ENCODE measurements at regions not wholly inside any gene's neighbourhood (a gene's known extent, or its start where the extent isn't known, plus 50 kb on each side); places are given as distances from the start of the nearest gene placed in this dataset.
"Not testable (repeated sequence)": the region's sequence is repeated elsewhere in the genome, so short reads cannot be mapped to it uniquely, and the experiment has no call there.

- DNase-seq, result no peak
Observed at GRCh38 chr5:71907001-71907588, 188.0 kb downstream of the CARTPT start.

- no peak for DNase-seq
Observed at GRCh38 chr5:71907608-71908145, 188.6 kb downstream of the CARTPT start.

GRCh38 chr5:71910741-71911140 is 191.7 kb downstream of the CARTPT start:
- no peak for DNase-seq

- DNase-seq, result no peak
Observed at GRCh38 chr5:71912021-71912420, 192.9 kb downstream of the CARTPT start.

- no peak for DNase-seq
Observed at GRCh38 chr5:71914281-71914680, 193.0 kb upstream of the MAP1B start.

GRCh38 chr5:71922584-71923106 is 184.6 kb upstream of the MAP1B start:
- no peak for DNase-seq

GRCh38 chr5:71923755-71924154 is 183.5 kb upstream of the MAP1B start:
- DNase-seq, result no peak

- DNase-seq, result no peak
Observed at GRCh38 chr5:71924325-71924724, 182.9 kb upstream of the MAP1B start.

GRCh38 chr5:71924980-71925379 is 182.3 kb upstream of the MAP1B start:
- no peak for DNase-seq

- no peak for DNase-seq
Observed at GRCh38 chr5:71925608-71926091, 181.6 kb upstream of the MAP1B start.

GRCh38 chr5:71929003-71929402 is 178.3 kb upstream of the MAP1B start:
- no peak for DNase-seq

GRCh38 chr5:71930554-71930953 is 176.7 kb upstream of the MAP1B start:
- DNase-seq, result not testable (repeated sequence)

- no peak for DNase-seq
Observed at GRCh38 chr5:71932131-71932654, 175.1 kb upstream of the MAP1B start.

- DNase-seq, result peak; percentile 13
Observed at GRCh38 chr5:71932655-71933338, 174.5 kb upstream of the MAP1B start.

GRCh38 chr5:71934322-71934721 is 173.0 kb upstream of the MAP1B start:
- no peak for DNase-seq

GRCh38 chr5:71937921-71938698 is 169.2 kb upstream of the MAP1B start:
- peak; percentile 61 for DNase-seq

GRCh38 chr5:71938895-71939294 is 168.4 kb upstream of the MAP1B start:
- DNase-seq, result no peak

GRCh38 chr5:71939452-71940230 is 167.6 kb upstream of the MAP1B start:
- DNase-seq, result no peak

GRCh38 chr5:71943874-71944273 is 163.4 kb upstream of the MAP1B start:
- no peak for DNase-seq

- no peak for DNase-seq
Observed at GRCh38 chr5:71945436-71945835, 161.8 kb upstream of the MAP1B start.

GRCh38 chr5:71946343-71947030 is 160.8 kb upstream of the MAP1B start:
- DNase-seq, result no peak

Measured in occipital lobe (tissue), 1 donor.